ENCODE measurements at regions not wholly inside any gene's neighbourhood (a gene's known extent, or its start where the extent isn't known, plus 50 kb on each side); places are given as distances from the start of the nearest gene placed in this dataset.

DNA sequence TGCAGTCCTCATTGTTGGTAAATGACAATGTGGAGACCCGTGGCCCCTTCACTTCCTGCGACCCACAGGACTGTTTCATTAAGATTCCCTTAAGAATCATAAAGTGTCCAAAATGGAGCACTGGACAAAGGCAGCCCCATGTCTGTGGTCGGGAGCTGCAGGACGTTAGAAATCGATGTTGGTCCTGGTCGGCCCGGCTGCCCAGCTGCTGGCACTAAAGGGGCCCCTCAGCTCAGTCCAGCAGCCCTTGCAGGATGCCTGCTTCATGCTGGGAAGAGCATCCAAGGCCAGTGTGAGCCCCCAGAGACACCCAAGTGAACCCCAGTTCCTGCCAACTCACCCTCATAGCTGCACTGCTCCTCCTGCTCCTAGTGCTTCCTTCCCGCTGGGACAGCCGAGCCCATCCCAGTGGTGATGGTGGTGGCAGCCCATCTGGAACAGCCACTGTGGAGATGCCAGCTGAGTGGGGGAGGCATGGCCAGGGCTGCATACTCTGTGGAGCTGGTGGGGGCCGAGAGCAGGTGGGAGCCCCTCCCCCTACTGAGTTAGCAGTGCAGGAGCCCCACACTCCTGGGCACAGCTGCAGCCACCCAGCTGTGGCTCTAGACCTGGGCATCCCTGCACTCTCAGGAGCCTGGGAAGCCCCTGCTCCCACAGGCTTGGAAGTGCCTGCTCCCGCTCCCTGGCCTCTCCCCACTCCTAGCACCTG is 168.0 kb upstream of the IRX2 start:
- TF ChIP-seq POLR2A (IDR thresholded peaks at IDR 0.05; ENCODE audit: borderline replicate concordance, extremely low read depth, insufficient read depth, insufficient read length) (no peak), ZNF274 (IDR thresholded peaks at IDR 0.05; ENCODE audit: low read depth, low read length) (no peak), EZH2 (IDR thresholded peaks at IDR 0.05) (no peak), EZH2phosphoT487 (IDR thresholded peaks at IDR 0.05; ENCODE audit: borderline replicate concordance) (no peak), POLR2AphosphoS5 (IDR thresholded peaks at IDR 0.05; ENCODE audit: low read depth, low read length) (no peak), CEBPB (IDR thresholded peaks at IDR 0.05; ENCODE audit: low read depth) (no peak), YY1 (IDR thresholded peaks at IDR 0.05; ENCODE audit: extremely low read depth, insufficient replicate concordance, low read depth, low read length) (no peak), RAD21 (IDR thresholded peaks at IDR 0.05; ENCODE audit: low read depth) (no peak), SP1 (IDR thresholded peaks at IDR 0.05; ENCODE audit: low read depth) (no peak), TCF7L2 (IDR thresholded peaks at IDR 0.05; ENCODE audit: borderline replicate concordance, extremely low read depth, insufficient read depth, insufficient read length) (no peak), SIN3A (IDR thresholded peaks at IDR 0.05; ENCODE audit: low read depth) (no peak)
- TF ChIP-seq, protein P1, sequence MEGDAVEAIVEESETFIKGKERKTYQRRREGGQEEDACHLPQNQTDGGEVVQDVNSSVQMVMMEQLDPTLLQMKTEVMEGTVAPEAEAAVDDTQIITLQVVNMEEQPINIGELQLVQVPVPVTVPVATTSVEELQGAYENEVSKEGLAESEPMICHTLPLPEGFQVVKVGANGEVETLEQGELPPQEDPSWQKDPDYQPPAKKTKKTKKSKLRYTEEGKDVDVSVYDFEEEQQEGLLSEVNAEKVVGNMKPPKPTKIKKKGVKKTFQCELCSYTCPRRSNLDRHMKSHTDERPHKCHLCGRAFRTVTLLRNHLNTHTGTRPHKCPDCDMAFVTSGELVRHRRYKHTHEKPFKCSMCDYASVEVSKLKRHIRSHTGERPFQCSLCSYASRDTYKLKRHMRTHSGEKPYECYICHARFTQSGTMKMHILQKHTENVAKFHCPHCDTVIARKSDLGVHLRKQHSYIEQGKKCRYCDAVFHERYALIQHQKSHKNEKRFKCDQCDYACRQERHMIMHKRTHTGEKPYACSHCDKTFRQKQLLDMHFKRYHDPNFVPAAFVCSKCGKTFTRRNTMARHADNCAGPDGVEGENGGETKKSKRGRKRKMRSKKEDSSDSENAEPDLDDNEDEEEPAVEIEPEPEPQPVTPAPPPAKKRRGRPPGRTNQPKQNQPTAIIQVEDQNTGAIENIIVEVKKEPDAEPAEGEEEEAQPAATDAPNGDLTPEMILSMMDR (IDR thresholded peaks at IDR 0.05 in 2 of 3, conservative IDR thresholded peaks at IDR 0.05 in 1 of 3; ENCODE audit: borderline replicate concordance in 1 of 3, insufficient read depth in 1 of 3, low read depth in 2 of 3, low read length in 2 of 3), result no peak
- TF ChIP-seq, protein P2, sequence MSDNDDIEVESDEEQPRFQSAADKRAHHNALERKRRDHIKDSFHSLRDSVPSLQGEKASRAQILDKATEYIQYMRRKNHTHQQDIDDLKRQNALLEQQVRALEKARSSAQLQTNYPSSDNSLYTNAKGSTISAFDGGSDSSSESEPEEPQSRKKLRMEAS (IDR thresholded peaks at IDR 0.05), result no peak
- TF ChIP-seq, protein P3, sequence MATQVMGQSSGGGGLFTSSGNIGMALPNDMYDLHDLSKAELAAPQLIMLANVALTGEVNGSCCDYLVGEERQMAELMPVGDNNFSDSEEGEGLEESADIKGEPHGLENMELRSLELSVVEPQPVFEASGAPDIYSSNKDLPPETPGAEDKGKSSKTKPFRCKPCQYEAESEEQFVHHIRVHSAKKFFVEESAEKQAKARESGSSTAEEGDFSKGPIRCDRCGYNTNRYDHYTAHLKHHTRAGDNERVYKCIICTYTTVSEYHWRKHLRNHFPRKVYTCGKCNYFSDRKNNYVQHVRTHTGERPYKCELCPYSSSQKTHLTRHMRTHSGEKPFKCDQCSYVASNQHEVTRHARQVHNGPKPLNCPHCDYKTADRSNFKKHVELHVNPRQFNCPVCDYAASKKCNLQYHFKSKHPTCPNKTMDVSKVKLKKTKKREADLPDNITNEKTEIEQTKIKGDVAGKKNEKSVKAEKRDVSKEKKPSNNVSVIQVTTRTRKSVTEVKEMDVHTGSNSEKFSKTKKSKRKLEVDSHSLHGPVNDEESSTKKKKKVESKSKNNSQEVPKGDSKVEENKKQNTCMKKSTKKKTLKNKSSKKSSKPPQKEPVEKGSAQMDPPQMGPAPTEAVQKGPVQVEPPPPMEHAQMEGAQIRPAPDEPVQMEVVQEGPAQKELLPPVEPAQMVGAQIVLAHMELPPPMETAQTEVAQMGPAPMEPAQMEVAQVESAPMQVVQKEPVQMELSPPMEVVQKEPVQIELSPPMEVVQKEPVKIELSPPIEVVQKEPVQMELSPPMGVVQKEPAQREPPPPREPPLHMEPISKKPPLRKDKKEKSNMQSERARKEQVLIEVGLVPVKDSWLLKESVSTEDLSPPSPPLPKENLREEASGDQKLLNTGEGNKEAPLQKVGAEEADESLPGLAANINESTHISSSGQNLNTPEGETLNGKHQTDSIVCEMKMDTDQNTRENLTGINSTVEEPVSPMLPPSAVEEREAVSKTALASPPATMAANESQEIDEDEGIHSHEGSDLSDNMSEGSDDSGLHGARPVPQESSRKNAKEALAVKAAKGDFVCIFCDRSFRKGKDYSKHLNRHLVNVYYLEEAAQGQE (IDR thresholded peaks at IDR 0.05; ENCODE audit: low read depth), result no peak
